ENCODE measurements at regions not wholly inside any gene's neighbourhood (a gene's known extent, or its start where the extent isn't known, plus 50 kb on each side); places are given as distances from the start of the nearest gene placed in this dataset.

DNA sequence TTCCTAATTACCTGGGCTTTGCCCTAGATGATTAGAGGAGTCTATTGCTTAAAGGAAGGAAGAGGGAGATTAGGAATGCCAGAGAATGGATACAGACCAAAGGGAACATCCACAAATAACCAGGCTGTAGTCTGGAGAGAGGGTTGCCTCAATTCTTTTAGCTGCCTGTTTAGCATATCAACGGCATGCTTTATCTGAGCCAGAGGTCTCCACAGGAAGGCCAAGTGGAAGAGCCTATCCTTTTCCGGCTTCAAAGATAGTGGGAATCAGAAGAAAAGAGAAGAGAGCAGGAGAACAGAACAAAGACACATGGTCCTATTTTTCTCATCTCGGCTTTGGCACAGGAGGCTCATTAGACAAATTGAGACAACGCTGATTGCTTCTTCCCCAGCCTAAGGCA lies 142.4 kb downstream of the NMUR2 start:
- TF ChIP-seq POLR2A (IDR thresholded peaks at IDR 0.05) = no peak
- TF ChIP-seq, protein P1, sequence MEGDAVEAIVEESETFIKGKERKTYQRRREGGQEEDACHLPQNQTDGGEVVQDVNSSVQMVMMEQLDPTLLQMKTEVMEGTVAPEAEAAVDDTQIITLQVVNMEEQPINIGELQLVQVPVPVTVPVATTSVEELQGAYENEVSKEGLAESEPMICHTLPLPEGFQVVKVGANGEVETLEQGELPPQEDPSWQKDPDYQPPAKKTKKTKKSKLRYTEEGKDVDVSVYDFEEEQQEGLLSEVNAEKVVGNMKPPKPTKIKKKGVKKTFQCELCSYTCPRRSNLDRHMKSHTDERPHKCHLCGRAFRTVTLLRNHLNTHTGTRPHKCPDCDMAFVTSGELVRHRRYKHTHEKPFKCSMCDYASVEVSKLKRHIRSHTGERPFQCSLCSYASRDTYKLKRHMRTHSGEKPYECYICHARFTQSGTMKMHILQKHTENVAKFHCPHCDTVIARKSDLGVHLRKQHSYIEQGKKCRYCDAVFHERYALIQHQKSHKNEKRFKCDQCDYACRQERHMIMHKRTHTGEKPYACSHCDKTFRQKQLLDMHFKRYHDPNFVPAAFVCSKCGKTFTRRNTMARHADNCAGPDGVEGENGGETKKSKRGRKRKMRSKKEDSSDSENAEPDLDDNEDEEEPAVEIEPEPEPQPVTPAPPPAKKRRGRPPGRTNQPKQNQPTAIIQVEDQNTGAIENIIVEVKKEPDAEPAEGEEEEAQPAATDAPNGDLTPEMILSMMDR (IDR thresholded peaks at IDR 0.05) = no peak

All from thyroid gland (tissue), 4 donors.